K562 (cell line): ENCODE measurements at regions not wholly inside any gene's neighbourhood (a gene's known extent, or its start where the extent isn't known, plus 50 kb on each side); places are given as distances from the start of the nearest gene placed in this dataset.

ENCODE experiments used
- ATAC-seq: fragments of 200-7000 bp; cut with Tn5 transposase; 3 replicates; pipeline ENCODE4 v1.9.1; 2020; ENCODE audit warnings: moderate library complexity
- BruUV-seq: library from RNA; stranded (reverse); fragments of 400-500 nt; replicated peaks from 2 replicates; lab custom pipeline; 2021; lab: Mats Ljungman, UMichigan
- CTCF ChIA-PET: fragments of 300-600 bp; formaldehyde crosslinking; extraction: SDS; loops from one replicate; lab custom pipeline; 2021; ENCODE audit warnings: low intra/inter-chr PET ratio; lab: Yijun Ruan, JAX
- POLR2A ChIA-PET: fragments of 300-600, 350-650 bp; sonication (Branson Sonifier 250); formaldehyde crosslinking; extraction: SDS; loops from one replicate; lab custom pipeline; 2021; ENCODE audit warnings: antibody characterized with exemption, inconsistent platforms; lab: Yijun Ruan, JAX
- DNase-seq, 4 experiments: peaks; one replicate each; pipeline versions ENCODE4 v3.0.0 to v3.0.0-alpha.2; 2011 to 2018; ENCODE audit warnings: low spot score in 3 of 4, mixed read lengths in 3 of 4; ENCODE audit errors: extremely low read depth in 1 of 4
- FAIRE-seq: peaks from 2 replicates; lab custom pipeline; 2011; peaks lifted over from hg19 to GRCh38; lab: Jason Lieb, UNC
- H2AFZ ChIP-seq: 2 replicates; pipeline ENCODE4 v1.6.0; 2011; ENCODE audit warnings: low read depth, low read length, control low read depth, inconsistent platforms
- H3K27ac ChIP-seq: fragments of 200-600 bp; 3 replicates; pipeline ENCODE4 v1.8.0; 2011; ENCODE audit warnings: low read depth, mild to moderate bottlenecking, control low read depth, inconsistent platforms, low read length, moderate library complexity, mixed read lengths; ENCODE audit errors: extremely low read depth
- H3K27me3 ChIP-seq, 2 experiments: fragments of 300-600 bp in 1 of 2; 2 replicates in 1 of 2; 3 replicates in 1 of 2; pipeline versions ENCODE4 v1.6.0 to v1.8.0; 2011; ENCODE audit warnings: inconsistent platforms in 2 of 2, low read length in 2 of 2, mild to moderate bottlenecking in 1 of 2, mixed read lengths in 1 of 2, moderate library complexity in 1 of 2; ENCODE audit not compliant: control insufficient read depth in 2 of 2, insufficient read depth in 2 of 2
- H3K36me3 ChIP-seq: fragments of 300-600 bp; 3 replicates; pipeline ENCODE4 v1.8.0; 2011; ENCODE audit warnings: mild to moderate bottlenecking, low read length, inconsistent platforms; ENCODE audit not compliant: control insufficient read depth, insufficient read depth
- H3K4me1 ChIP-seq, 2 experiments: fragments of 200-600 bp in 1 of 2; replicated peaks in 1 of 2; 2 replicates in 1 of 2; 3 replicates in 1 of 2; pipeline versions ENCODE4 v1.5.1 to v1.8.0; 2011; ENCODE audit warnings: inconsistent platforms in 2 of 2, low read length in 2 of 2, mild to moderate bottlenecking in 1 of 2, mixed read lengths in 1 of 2, moderate library complexity in 1 of 2; ENCODE audit not compliant: control insufficient read depth in 2 of 2, insufficient read depth in 2 of 2
- H3K4me2 ChIP-seq: 2 replicates; pipeline ENCODE4 v1.6.1; 2011; ENCODE audit warnings: low read length, control low read depth, inconsistent platforms, mixed read lengths; ENCODE audit not compliant: insufficient read depth
- H3K4me3 ChIP-seq: fragments of 200-600 bp; sonication (generic), shearing (Covaris generic); 2 replicates; pipeline ENCODE4 v1.5.1; 2016; ENCODE audit warnings: control low read depth, inconsistent platforms
- H3K79me2 ChIP-seq: fragments of 200-600 bp; 3 replicates; pipeline ENCODE4 v1.8.0; 2011; ENCODE audit warnings: low read length, inconsistent platforms; ENCODE audit not compliant: control insufficient read depth, insufficient read depth
- H3K9ac ChIP-seq, 2 experiments: 2 replicates each; pipeline versions ENCODE4 v1.6.0 to v1.6.1; 2011; ENCODE audit warnings: low read depth in 2 of 2, low read length in 2 of 2, control low read depth in 1 of 2, inconsistent platforms in 1 of 2, mild to moderate bottlenecking in 1 of 2, mixed read lengths in 1 of 2; ENCODE audit not compliant: insufficient read depth in 1 of 2
- H3K9me1 ChIP-seq: one replicate; pipeline ENCODE4 v1.6.0; 2011; ENCODE audit warnings: inconsistent platforms, mild to moderate bottlenecking, low read length, moderate library complexity; ENCODE audit not compliant: control insufficient read depth, insufficient read depth
- H3K9me3 ChIP-seq: replicated peaks from 2 replicates; pipeline ENCODE4 v1.5.1; 2011; ENCODE audit warnings: low read depth, low read length, inconsistent platforms; ENCODE audit not compliant: control insufficient read depth, insufficient read depth
- H4K20me1 ChIP-seq: replicated peaks from 2 replicates; pipeline ENCODE4 v1.6.1; 2011; ENCODE audit warnings: low read length, inconsistent platforms, mixed read lengths; ENCODE audit not compliant: control insufficient read depth, insufficient read depth
- BCOR ChIP-seq: fragments of 450-650 bp; IDR thresholded peaks from 2 replicates; pipeline ENCODE4 v1.6.1; 2016
- C11orf30 ChIP-seq: fragments of 450-650 bp; IDR thresholded peaks from 2 replicates; pipeline ENCODE4 v1.6.1; 2016; ENCODE audit warnings: low read depth, mild to moderate bottlenecking
- CBFA2T2 ChIP-seq: fragments of 450-650 bp; conservative IDR thresholded peaks from 2 replicates; pipeline ENCODE4 v1.6.1; 2017; ENCODE audit warnings: mild to moderate bottlenecking
- HLTF ChIP-seq: fragments of 450-650 bp; IDR thresholded peaks from 2 replicates; pipeline ENCODE4 v1.6.1; 2016
- KDM2B ChIP-seq: fragments of 250-450 bp; sonication (Bioruptor Pico); IDR thresholded peaks from 2 replicates; pipeline ENCODE4 v1.8.0; 2021; ENCODE audit warnings: mild to moderate bottlenecking, moderate library complexity
- SETDB1 ChIP-seq: IDR thresholded peaks from one replicate; pipeline ENCODE4 v1.6.1; 2012; ENCODE audit warnings: low read length, control low read depth, inconsistent platforms
- ZKSCAN1 ChIP-seq: fragments of 150-350 bp; IDR thresholded peaks from 2 replicates; pipeline ENCODE4 v1.6.1; 2016; ENCODE audit warnings: low read depth, low read length
- WGBS: fragments of 100-300 bp; shearing (Covaris generic); methylation state at CpG from one replicate; pipeline ENCODE4 v1.1.6; 2016; ENCODE audit warnings: low coverage, mixed read lengths; ENCODE audit not compliant: insufficient coverage; ENCODE audit errors: missing lambda C conversion rate; 5-methylcytosine and 5-hydroxymethylcytosine counted together
- in situ Hi-C: fragments of 300-500 bp; cut with MboI; formaldehyde crosslinking; loops from 4 replicates; pipeline ENCODE4 v1.15.0; 2018; ENCODE audit warnings: inconsistent platforms, mixed read lengths
- intact Hi-C: fragments of 100-400 bp; cut with micrococcal nuclease; formaldehyde crosslinking; loops from 2 replicates; pipeline ENCODE4 v1.14.2; 2022

DNA sequence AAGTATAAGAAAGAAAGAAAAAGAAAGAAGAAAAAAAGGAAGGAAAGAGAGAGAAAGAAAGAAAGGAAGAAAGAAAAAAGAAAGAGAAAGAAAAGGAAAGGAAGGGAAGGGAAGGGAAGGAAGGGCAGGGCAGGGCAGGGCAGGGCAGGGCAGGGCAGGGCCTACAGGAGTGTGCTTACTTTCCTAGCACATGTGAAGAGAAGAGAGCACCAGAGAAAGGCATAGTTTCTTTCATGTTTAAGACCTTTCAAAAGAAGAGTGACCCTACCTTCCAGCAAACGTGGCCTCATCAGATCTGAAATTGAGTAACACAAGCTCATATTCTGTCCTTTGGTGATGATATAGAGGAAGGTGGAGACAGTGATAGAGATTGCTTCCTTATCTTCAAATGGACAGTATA is 899.3 kb upstream of the RAG2 start:
- TF ChIP-seq ZKSCAN1 (no peak), KDM2B (CRISPR knock-in tag) (no peak), HLTF (no peak)
- no peak overlapping the region for H3K4me3 ChIP-seq
- DNase-seq (no peak), FAIRE-seq (no peak), ATAC-seq (no peak)
- no peak overlapping the region for H3K4me2 ChIP-seq
- no peaks in the 10 kb centered on the region for H3K9me3 ChIP-seq
- H3K36me3 ChIP-seq, result no peaks in the 10 kb centered on the region
- intact Hi-C loops (no loop called here), in situ Hi-C loops (no loop called here)
- no peaks in the 10 kb centered on the region for H3K9me1 ChIP-seq
- no peak overlapping the region for H3K9ac ChIP-seq
- POLR2A ChIA-PET, result no interaction called here
- no peaks in the 10 kb centered on the region for H4K20me1 ChIP-seq
- no peaks in the 10 kb centered on the region for H3K27me3 ChIP-seq
- CTCF ChIA-PET, result no interaction called here
- H2AFZ ChIP-seq, result no peak overlapping the region
- H3K79me2 ChIP-seq, result no peaks in the 10 kb centered on the region
- H3K27ac ChIP-seq, result no peak overlapping the region
- 0% methylated on average over 1 of the region's 1 CpG for WGBS
- H3K4me1 ChIP-seq, result no peaks in the 10 kb centered on the region
- no TSS peak for BruUV-seq

DNA sequence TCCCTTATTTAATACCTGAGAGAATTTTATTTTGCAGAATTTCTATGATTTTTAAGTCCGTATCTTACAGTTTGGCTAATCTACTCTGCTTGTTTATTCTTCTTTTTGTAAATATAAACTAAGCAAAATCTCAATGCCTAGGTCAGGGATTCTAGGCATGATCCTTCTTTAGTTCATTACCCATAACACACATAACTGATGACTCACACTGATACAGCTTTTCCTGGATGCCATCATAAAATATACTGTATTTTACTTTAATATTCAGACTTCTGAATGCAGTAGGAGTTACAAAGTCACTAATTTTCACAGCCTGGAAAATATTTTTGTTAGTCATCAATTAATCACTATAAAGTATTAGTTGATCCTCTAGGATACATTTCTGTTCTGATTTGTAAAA is 898.2 kb upstream of the RAG2 start:
- H3K27me3 ChIP-seq, result no peaks in the 10 kb centered on the region
- no peaks in the 10 kb centered on the region for H3K79me2 ChIP-seq
- H3K36me3 ChIP-seq, result no peaks in the 10 kb centered on the region
- no TSS peak for BruUV-seq
- no peaks in the 10 kb centered on the region for H3K9me3 ChIP-seq
- FAIRE-seq, result no peak
- no peak for ATAC-seq
- no peak overlapping the region for H2AFZ ChIP-seq
- no peak overlapping the region for H3K4me2 ChIP-seq
- H3K27ac ChIP-seq, result no peak overlapping the region
- H4K20me1 ChIP-seq, result no peaks in the 10 kb centered on the region
- TF ChIP-seq C11orf30 (no peak), CBFA2T2 (no peak), SETDB1 (no peak), BCOR (no peak)
- TF ChIP-seq, all 486 proteins: peak for 0
- ChIA-PET CTCF (no interaction called here), POLR2A (no interaction called here)
- H3K9me1 ChIP-seq, result no peaks in the 10 kb centered on the region
- in situ Hi-C loops (no loop called here), intact Hi-C loops (no loop called here)
- DNase-seq, result no peak
- H3K4me3 ChIP-seq, result no peak overlapping the region
- no peaks in the 10 kb centered on the region for H3K4me1 ChIP-seq
- H3K9ac ChIP-seq, result no peak overlapping the region
- 0% methylated on average over 1 of the region's 1 CpG for WGBS
